Erythroblast (primary cell): ENCODE measurements at regions not wholly inside any gene's neighbourhood (a gene's known extent, or its start where the extent isn't known, plus 50 kb on each side); places are given as distances from the start of the nearest gene placed in this dataset.
A peak's percentile ranks its signal among the peaks of the same experiment; 100 is the strongest.

Experiments
- DNase-seq, 2 experiments: peaks; one replicate each; lab custom pipeline; 2025; lab: John Stamatoyannopoulos, UW
- GATA1 ChIP-seq: IDR thresholded peaks from 2 replicates; pipeline ENCODE4 v1.6.1; 2011; ENCODE audit warnings: low read depth, mild to moderate bottlenecking, control low read depth, low read length, moderate library complexity
- POLR2A ChIP-seq: IDR thresholded peaks from 2 replicates; pipeline ENCODE4 v1.6.1; 2011; ENCODE audit warnings: mild to moderate bottlenecking, low read length

DNA sequence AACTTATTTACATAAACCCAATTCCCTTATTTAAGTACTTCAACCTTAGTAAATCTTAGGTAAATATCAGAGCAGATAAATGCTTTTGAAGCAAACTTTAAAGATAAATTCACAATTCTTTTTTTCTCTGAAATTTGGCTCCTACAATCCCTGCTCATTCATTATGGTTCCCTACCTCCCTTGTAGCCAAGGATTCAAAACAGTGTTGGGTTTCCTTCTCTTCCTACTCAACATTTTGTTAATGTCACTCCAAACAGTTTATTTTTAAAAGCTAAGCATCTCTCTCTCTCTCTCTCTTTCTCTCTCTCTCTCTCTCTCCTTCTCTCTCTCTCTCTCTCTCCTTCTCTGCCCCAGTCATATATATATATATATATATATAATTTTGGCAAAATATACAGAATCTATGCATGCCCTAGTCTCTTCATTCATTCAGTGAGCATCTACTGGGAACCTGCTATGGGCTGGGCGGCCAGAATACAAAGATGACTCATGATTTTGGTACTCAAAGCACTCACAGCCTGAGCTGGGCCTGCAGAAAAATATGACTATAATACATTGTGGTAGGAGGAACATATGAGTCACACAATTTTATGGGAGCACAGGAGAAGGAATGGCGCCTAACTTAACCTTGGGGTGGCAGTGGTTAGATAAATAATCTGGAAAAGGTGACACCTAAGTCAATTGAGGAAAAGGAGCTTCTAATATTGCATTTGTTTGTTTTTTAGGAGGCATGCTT is 123.7 kb upstream of the DHRS4 start:
- TF ChIP-seq POLR2A (no peak), GATA1 (no peak)
- DNase-seq, result no peak

DNA sequence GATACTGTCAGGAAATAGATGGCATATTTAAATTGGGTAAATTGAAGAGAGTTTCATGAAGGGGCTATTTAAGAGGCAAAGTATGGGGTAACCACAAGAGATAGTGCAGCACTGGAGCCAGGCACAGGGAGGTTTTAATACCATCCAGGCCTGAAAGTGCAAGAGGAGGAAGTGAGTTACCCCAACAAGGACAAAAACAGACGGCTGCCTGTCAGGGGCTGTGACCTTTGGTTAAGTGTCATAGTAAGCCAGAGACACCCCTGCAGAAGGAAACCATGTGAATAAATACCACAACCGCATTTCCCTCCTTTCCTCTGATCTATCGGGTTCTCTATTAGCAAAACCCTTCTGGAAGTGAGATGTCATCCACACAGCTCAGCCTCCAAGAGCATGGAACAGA is 122.0 kb upstream of the DHRS4 start:
- TF ChIP-seq GATA1 (no peak), POLR2A (no peak)

DNA sequence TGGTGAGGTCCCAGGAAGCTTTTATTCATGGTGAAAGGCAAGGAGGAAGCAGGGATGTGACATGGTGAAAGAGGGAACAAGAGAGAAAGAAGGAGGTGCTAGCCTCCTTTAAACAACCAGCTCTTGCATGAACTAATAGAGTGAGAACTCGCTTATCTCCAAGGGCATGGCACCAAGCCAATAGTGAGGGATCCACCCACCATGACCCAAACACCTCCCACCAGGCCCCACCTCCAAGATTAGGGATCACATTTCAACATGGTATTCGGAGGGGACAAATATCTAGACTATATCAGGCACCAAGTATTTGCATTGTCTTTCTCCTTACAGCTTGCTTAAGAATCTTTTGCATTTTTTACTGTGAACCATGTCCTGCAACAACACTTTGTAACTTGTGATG is 91.9 kb upstream of the DHRS4 start:
- TF ChIP-seq GATA1, result no peak
- TF ChIP-seq POLR2A, result no peak
- peak; percentile 74 to 78 for DNase-seq

More for the DNA sequence above, 122.0 kb upstream of the DHRS4 start:
- no peak for DNase-seq

DNA sequence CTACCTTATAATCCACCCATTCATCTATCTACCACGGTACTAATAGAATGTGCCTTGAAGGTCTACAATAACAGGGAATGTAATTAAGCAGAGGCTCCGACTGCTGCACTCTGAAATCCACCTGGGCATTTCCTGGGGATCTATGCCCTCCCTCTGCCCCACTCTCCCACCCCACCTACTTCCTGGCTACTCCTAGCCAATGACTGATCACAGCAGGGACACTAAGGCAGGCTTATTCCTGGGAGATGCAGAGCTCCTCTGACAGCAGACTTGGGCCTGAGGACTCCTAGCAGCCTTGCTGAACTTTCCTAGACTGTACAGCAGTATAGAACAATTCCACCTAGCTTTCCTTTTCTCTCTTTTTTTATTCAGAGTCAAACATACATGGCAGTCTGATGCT is 91.1 kb upstream of the DHRS4 start:
- DNase-seq, result no peak
- TF ChIP-seq POLR2A (no peak), GATA1 (no peak)

DNA sequence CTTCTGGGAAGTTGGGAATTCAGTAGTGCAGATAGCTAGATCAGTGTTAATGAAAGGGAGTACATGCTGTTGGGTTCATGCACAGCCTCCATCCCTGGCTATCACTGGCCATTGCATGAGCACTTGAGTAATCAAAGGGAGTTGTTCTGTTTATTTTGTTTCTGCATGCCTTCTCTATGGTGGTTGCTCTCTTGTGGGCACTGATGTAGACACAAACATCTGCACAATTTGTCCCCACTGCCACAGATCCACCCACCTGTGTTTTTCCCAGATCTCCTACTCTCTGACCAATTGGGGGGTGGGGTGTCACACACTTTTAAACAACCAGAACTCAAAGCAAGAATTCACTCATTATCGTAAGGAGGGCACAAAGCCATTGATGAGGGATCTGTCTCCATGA is 89.7 kb upstream of the DHRS4 start:
- DNase-seq, result no peak
- no peak for TF ChIP-seq GATA1
- TF ChIP-seq POLR2A, result no peak

DNA sequence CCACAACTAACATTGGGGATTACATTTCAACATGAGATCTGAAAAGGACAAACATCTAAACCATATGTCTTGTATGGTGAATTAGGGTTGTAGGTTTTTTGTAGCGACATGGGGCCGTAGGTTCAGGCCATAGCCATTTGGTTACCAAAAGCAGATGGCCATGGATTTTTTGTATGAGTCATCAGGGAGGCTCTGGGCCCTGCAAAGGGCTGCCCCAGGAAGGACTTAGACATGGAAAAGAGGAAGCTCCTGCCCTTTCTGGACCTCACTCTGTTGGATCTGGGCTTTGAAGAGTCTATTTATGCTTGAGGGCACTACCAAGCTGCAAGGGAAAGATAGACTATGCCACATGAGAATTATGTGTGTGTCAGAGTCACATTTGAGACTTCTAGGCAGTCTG is 89.3 kb upstream of the DHRS4 start:
- DNase-seq, result no peak
- no peak for TF ChIP-seq POLR2A
- no peak for TF ChIP-seq GATA1

DNA sequence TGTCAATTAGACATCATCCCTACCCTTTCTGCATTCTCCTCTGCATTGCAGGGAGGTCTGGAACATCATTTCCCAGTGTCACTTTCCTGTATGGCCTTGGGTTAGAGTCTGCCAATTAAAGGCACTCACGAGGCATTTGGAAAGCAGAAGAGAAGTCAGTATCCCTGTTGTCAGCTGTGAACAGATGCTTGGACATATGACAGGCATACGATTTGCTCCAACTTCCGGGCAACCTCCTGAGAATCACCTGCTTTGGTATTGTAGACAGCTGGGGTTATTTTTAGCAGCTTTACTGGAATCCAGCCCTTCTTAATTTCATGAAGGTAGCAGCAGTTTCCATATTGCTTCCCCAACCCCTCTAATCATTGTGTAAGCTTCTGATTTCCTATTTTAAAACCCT is 88.7 kb upstream of the DHRS4 start:
- TF ChIP-seq POLR2A, result no peak
- TF ChIP-seq GATA1, result no peak
- no peak for DNase-seq

DNA sequence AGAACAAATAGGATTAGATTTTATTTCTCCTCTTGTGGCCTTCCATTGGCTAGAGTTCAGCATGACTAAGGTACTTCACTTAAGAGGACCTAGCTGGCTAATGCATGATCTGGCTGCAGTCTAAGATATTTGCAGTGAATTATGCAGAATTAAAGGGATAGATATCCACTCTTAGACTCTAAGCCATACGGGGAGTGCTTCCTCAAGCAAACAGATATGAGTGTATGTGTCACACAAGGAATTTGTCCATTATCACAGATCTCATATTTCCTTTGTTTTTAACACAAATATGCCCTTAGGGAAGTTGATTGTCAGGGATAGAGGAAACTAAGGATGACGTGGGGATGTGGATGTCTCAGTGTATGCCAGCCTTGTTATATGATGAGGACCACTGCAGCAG is 88.1 kb upstream of the DHRS4 start:
- TF ChIP-seq GATA1 (no peak), POLR2A (no peak)
- DNase-seq, result no peak

DNA sequence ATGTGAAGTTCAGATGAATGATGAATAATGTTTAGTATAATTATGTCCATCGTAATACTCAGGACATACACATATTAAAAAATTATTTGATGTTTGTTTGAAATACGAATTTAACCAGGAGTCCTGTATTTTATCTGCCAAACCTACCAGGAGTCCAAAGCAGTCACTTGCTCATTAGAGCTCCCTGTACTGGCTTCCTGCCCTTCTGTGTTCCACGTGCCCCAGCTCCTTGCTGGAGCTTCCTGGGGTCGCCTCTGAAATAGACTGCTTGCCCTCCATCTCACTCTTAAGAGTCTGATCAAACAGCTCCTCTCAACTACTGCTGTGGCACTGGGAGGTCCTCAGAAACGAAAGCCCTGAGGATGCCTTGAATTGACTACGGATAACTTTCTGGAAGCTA is 87.3 kb upstream of the DHRS4 start:
- no peak for TF ChIP-seq POLR2A
- no peak for TF ChIP-seq GATA1
- DNase-seq, result no peak

DNA sequence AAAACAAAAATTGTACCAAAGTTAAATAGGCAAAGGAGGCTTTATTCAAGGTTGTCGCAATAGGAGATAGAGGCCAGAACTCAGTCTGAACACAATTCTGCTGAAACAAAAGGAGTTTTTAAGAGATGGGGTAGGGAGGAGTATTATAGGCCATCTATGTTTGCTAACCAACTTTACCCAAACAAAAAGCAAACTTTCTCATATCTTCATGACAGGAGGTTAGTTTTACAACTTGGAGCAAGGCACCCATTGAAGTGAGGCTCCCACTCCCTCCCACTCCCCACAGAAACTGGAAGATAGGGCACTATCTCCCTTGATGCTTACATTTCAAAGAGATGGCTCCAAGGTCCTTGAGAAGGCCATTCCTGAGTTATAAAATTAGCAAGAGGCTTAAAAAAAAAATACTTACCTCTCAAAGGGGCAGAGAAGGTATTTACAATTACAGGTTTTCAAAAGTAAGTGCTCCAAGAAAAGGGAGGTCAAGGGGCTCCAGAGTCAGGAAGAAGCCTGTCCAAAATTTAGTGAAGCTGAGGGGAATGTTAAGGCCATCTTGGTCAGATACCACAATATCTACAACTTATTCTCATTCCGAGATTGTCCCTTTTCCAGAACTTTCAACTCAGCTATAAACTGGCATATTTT is 84.4 kb upstream of the DHRS4 start:
- TF ChIP-seq POLR2A (no peak), GATA1 (no peak)
- no peak for DNase-seq

DNA sequence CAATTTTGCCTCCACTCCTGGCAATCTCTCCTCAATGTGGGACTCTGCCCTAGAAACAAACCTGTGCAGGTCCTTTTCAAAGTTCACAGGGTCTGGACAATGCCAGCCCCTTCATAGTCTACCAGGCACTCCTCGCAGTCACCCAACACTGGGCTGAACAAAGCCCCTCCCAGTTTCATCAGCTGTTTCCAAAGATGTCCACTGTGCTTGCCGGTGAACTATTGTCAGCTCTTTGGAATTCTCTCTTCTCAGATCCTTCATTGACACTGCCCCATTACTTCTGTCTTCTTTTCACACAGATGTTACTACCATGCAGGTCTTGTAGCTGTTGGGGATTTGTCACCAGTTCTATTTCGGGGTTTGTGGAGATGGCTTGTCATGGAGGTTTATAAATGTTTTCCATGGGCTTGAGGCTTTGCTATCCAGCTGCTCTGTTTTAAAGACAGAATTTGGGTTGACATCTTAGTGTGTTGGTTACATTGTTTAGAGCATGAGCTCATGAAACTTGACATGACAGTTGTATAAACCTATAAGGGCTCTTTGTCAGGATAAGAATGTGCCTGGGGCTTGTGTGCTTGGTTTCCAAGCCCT is 77.3 kb upstream of the DHRS4 start:
- no peak for TF ChIP-seq POLR2A
- TF ChIP-seq GATA1, result no peak
- no peak for DNase-seq

DNA sequence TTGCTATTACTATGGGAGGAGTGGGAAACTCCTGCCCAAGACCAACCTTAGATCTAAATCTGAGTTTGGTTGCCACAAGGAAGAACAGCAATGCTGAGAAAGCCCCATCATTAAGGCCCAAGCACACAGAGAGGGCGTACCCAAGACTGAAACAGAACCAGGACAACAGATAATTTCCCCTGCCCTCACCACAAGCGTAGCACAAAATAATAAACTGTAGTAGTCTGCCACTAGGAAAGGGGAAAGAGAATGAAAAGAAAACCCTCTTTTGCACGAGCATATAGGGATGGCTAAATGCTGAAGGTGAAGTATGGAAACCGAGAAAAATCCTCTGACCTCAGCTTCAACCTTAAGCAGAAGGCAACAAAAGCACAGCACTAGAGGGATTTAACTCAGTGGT is 76.5 kb upstream of the DHRS4 start:
- DNase-seq, result no peak

DNA sequence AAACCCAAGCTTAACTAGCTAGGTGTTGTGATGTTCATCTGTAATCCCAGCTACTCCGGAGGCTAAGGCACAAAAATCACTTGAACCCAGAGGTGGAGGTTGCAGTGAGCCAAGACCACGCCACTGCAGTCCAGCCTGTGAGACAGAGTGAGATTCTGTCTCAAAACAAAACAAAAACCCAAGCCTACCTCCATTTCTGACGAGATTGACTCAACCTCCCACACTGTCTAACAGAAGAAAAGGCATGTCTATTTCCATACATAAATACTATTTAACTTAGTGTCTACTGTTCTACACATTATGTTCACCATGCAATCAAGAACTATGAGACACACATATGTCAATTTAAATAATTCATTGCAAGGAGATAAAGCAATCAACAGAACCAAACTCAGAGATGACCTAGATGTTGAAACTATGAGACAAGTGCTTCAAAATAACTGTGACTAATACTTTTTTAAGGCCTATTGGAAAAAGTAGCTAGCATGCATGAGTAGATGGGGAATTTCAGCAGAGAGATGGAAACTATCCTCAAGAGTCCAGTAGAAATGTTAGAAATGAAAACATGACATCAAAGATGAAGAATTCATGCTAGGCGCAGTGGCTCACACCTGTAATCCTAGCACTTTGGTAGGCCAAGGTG is 75.9 kb upstream of the DHRS4 start:
- DNase-seq, result no peak
- TF ChIP-seq GATA1, result no peak
- TF ChIP-seq POLR2A, result no peak

More for the DNA sequence above, 76.5 kb upstream of the DHRS4 start:
- TF ChIP-seq POLR2A, result no peak

DNA sequence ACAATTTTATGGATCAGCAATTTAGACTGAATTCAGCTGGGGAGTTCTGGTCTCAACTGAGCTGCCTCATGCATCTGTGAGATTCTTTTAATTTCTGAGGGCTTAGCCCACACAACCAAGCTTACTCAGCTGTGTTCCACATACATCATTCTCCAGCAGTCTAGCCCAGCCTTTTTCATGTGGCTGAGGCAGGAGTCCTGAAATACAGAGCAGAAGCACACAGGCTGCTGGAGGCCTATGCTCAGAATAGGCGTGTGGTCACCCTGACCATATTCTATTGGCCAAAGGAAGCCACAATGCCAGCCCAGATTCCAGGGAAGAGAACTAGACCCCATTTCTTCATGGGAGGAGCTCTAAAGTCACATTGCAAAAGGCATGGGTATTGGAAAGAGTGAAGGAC is 72.3 kb upstream of the DHRS4 start:
- no peak for DNase-seq
- TF ChIP-seq POLR2A, result no peak
- no peak for TF ChIP-seq GATA1
